Stimulated activated CD8-positive, alpha-beta memory T cell treated with anti-CD3 and anti-CD28 coated beads, Interleukin-4, amount 100 ng/mL, for 48 hours (primary cell): ENCODE measurements at regions not wholly inside any gene's neighbourhood (a gene's known extent, or its start where the extent isn't known, plus 50 kb on each side); places are given as distances from the start of the nearest gene placed in this dataset.

ENCODE experiments used
- DNase-seq: peaks from one replicate; pipeline ENCODE4 v3.0.0-alpha.2; 2020

- DNase-seq = no peak
These were observed 117.7 kb upstream of the C1orf174 start for GRCh38 chr1:4017636-4018365.

DNA sequence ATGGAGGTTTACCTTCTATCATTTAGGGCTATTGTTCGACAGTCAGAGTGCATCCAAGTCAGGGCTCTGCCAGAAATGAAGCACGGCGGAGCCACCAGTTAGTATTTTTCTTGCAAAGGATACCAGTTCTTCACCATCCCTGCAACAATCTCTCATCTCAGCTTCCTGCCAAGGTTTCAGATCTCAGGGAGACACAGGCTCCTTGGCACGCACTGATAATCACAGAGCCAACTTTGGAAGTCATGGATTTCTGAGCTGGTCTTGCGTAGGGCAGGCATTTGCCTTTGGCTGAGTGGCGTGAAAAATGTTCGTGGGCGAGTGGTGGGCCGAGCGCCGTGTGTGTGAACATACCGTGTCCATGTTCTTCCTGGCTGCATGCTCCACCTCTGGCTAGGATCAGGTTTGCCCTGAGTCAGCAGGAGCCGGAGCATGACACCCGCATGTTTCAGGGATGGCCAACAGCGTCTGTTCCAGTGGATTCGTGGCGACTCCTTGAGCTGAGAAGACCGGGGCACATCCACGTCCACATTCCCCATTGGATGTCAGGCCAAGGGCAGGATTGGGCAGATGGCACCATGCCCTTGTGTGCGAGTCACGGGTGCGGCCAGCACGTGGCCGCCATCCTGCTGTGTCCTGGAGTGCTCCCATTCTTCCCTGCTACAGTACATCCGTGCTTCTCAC lies 118.5 kb upstream of the C1orf174 start:
- DNase-seq = no peak

DNA sequence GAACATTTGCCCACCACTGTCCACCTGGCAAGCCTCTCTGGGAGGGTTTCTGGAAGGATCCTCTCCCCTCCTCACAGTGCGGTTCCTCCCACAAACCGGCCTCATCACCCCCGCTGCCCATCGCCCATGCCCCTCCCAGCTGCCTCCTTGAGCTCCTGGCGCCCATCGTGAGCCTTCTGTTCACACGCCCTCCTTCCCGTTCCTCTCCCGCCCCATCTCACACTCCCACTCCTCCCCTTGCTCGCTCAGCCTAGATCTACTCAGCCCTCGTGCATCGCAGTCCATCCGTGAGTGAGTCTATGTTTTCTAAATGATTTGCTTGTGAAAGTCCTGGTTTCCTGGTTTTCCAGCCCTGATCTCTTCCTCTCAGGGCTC lies 119.1 kb upstream of the C1orf174 start:
- DNase-seq = no peak

DNA sequence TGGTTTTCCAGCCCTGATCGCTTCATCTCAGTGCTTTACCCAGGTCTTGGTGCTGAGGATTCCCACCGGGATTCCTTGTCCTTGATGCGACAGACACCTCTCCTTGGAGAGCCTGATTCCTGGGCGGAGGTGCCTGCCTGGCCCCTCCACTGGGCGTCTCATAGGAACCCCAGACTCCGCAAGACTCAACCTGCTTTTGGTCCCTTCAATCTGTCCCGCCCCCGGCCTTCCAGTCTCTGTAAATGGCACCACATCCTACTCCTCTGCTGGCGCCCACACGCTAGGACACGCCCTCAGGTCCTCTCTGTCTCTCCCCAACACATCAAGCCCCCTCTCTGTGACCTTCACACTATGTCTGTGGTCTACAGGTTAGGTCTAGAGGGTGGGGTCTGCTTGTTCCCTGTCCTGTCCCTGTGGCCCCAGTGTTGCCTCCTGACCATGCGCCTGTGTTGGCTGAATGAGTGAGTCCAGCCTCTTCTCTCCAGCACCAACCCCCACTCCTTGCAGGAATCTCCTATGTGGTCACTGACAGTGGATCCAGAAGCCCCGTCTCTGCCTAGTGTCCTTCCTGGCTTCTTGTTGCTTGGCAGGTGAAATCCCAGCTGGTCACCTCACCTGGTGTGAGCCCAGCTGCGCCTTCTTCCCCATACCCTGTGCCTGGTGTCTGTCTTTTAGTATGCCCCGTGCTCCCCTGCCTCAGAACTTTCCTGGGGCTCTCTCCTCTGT lies 119.7 kb upstream of the C1orf174 start:
- no peak for DNase-seq

DNA sequence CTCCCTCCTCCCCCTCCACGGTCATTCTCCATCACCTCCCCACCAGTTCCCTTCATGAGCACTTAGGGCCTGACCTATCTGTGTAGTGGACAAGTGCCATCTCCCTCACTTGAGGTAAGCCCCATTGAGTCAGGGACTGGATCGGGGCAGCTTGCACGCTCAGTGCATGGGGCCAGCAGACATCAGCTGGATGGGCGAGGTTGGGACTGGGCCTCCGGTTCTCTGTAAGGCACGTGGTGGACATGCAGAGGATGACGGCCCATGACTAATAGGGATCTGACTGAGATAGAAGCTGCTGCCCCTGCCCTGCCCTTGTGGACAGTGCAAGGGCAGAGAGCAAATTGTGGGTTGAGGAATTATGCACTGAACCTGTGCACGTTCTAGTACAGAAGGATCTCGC lies 120.4 kb upstream of the C1orf174 start:
- no peak for DNase-seq

GRCh38 chr1:4021136-4021973 lies 121.3 kb upstream of the C1orf174 start:
- DNase-seq = no peak

- no peak for DNase-seq
These were observed 121.8 kb upstream of the C1orf174 start for GRCh38 chr1:4021974-4022268.

DNA sequence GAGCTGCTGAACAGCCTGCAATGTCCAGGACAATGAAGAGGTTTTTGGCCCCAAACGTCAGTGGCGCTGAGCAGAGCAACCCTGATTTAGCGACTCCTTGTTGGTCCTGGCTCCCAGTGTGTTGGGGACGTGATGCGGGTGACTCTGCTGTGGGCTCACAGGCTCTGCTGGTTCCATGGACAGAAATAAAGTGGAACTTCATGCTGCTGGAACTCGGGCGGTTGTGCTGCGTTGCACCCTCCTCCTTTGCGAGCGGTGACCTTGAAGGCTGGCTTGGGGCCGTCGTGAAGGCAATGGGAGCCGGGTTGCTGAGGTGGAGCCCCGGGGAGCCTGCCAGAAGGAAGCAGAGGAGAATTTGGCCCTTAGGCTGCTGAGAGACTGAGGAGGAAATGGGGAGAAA lies 122.6 kb upstream of the C1orf174 start:
- no peak for DNase-seq

- DNase-seq = no peak
These were observed 123.6 kb upstream of the C1orf174 start for GRCh38 chr1:4023678-4024077.

DNA sequence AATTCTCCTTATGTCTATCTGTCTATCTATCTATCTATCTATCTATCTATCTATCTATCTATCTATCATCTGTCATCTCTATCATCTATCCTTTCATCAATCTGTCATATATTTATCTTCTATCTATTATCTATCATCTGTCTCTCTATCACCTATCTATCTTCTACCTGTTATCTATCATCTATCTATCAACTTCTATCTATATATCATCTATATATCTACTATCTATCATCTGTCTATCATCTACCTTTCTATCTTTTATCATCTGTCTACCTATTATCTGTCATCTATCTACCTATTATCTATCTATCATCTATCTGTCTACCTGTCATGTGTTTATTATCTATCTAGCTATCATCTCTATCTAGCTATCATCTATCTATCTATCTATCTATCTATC lies 124.7 kb upstream of the C1orf174 start:
- DNase-seq = no peak

DNA sequence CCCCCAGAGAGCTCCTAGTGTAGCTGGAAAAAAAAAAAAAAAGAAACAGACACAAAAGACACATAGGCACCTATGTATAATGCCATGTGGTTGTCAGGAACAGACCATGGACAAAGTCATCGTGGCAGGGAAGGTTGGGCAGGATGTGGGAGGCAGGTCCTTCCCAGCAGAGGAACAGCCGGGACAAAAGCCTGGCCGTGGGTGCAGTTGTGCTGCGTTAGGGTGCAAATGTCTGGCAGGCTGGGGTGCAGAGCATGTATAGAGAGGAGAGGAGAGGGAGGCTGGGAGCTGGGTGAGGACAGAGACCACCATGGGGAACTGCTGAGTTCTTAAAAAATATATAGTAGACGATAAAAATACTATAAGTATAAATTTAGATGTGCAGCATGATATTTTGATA lies 125.7 kb upstream of the C1orf174 start:
- DNase-seq = no peak

GRCh38 chr1:4027008-4027407 lies 126.9 kb upstream of the C1orf174 start:
- DNase-seq = no peak

- DNase-seq = no peak
These were observed 127.5 kb upstream of the C1orf174 start for GRCh38 chr1:4027492-4028138.

- DNase-seq = no peak
These were observed 128.0 kb upstream of the C1orf174 start for GRCh38 chr1:4028139-4028501.

DNA sequence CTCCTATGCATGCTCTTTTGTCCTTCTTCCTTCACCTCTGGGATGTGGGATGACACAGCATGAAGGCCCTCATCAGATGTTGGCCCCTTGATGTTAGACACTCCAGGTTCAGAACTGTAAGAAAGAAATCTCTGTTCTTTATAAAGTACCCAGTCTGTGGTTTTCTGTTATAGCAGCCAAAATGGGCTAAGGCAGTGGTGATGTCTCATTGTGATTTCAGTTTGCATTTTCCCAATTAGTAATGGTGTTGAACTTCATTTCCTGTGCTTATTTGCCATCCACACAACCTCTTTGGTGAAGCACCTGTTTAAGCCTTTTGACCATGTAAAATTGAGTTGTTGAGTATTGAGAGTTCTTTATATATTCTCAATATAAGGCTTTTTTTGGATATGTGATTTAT lies 129.3 kb upstream of the C1orf174 start:
- DNase-seq = no peak

DNA sequence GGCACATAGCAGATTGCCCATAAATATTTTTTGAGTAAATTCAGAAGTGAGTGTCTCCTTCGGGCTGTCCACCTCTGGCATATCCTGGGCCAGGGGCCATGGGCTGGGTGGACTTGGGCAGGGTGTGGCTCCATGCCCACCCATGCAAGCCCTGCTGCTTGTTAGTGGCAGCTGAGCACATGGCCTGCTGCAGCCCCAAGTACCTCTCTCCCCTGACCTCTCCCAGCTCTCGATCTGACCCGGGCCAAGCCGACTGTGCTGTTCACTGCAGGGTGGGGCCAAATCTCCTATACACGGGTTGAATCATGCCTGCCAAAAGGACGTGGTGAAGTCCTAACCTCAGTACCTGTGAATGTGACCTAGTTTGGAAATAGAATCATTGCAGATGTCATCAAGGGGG lies 132.5 kb upstream of the C1orf174 start:
- no peak for DNase-seq

DNA sequence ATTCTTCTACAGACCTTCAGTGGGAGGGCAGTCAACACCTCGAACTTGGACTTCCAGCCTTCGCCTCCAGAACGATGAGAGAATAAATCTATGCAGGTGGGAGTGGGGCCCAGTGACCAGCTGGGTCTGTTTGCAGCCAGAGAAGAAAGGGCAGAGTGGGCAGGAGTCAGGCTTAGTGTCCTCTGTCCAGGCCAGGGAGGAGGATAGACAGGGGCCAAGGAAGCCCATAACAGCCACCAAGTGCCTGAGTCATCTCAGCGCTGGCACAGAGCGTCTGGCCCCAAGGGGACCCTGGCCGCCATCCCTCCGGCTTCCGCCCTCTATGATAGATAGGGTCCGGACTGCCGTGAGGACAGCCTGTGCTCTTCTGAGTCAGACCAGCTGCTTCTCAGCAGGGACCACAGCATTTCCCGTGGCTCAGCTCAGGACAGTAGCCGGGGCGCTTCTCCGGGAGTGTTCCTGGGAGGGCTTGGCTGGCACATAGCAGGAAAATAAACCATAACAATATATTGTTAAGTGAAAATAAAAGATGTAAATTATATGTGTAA lies 133.1 kb upstream of the C1orf174 start:
- no peak for DNase-seq

- no peak for DNase-seq
These were observed 133.6 kb upstream of the C1orf174 start for GRCh38 chr1:4033713-4034112.

- no peak for DNase-seq
These were observed 134.3 kb upstream of the C1orf174 start for GRCh38 chr1:4034318-4034887.

DNA sequence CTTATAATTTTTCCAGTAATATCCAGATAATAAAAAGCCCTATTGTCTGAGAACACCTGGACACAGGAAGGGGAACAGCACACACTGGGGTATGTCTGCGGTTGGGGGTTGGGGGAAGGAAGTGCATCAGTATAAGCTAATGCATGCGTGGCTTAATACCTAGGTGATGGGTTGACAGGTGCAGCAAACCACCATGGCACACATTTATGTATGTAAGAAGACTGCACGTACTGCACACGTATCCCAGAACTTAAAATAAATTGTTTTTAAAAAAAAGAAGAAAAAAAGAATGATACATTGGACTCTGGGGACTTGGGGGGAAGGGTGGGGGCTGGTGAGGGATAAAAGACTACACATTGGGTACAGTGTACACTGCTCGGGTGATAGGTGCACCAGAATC lies 144.9 kb upstream of the C1orf174 start:
- no peak for DNase-seq

DNA sequence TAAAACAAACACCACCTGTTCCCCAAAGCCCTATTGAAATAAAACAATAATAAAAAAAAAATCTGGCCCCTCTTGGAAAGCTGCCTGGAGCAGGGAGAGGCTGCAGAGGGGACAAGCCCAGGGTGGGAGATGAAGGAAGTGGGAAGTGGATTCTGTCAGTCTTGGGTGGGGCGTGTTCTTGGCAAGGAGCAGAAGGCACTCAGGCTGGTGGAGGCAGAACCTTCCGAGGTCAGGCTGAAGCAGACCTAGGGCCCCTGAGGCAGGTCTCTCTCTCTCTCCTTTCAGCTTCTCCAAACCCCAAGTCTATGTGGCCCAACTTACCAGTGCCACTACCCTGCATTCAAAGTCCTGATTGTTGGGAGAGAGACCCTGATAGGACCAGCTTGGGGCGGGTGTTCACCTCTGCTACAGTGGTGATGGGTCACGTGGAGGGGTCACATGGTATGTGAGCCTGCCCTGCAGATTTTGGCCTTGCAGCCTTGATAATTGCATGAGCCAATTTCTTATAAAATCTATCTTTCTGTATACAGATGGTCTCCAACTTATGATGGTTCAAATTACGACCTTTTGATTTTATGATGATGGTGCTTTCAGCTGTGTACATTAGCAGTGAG lies 145.4 kb upstream of the C1orf174 start:
- DNase-seq = no peak
